Skeletal muscle cell (primary cell): ENCODE measurements at regions not wholly inside any gene's neighbourhood (a gene's known extent, or its start where the extent isn't known, plus 50 kb on each side); places are given as distances from the start of the nearest gene placed in this dataset.

ENCODE experiments used
- DNase-seq: peaks from one replicate; pipeline ENCODE4 v3.0.0-alpha.2; 2010; ENCODE audit warnings: low read depth
- H3K4me3 ChIP-seq: 2 replicates; pipeline ENCODE4 v1.5.1; 2011; ENCODE audit warnings: low read depth, mild to moderate bottlenecking, control low read depth, low read length, moderate library complexity

DNA sequence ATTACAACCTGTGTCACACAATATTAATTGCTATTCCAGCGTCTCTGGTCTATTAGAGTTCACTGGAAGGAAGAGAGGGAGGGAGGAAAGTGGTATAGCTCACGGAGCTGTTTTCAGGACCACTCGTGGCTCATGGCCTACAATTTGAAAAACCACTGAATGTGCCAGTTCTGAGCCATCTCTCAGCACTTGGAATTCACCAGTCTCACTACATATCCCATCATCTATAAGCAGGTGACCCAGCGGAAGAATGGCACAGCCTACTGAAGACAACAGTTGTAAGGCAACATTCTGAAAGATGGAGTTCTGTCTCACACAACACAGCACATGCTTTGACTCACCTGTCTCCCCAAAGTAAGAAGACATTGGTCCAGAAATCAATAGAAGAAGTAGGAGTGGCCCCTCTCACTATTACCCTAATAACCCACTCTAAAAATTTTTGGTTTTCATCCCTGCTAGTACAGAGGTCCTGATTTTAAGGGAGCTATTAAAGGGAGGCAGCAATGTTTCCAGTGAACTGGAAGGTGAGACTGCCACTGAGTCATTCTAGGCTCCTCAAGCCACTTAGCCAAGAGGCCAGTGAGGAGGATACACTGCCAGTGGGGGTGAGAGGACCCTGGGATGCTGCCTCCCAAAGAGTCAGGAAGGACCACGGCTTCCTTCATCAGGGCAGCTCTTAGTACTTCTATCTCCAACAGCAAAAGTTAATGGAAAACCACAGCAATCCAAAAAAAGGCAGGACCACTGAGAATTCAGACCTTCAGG is 50.0 kb upstream of the DOCK9 start:
- no peak for DNase-seq
- no peak overlapping the region for H3K4me3 ChIP-seq

GRCh38 chr13:99028890-99029289 is 51.0 kb upstream of the DOCK9 start:
- DNase-seq: no peak
- H3K4me3 ChIP-seq: no peak overlapping the region

DNA sequence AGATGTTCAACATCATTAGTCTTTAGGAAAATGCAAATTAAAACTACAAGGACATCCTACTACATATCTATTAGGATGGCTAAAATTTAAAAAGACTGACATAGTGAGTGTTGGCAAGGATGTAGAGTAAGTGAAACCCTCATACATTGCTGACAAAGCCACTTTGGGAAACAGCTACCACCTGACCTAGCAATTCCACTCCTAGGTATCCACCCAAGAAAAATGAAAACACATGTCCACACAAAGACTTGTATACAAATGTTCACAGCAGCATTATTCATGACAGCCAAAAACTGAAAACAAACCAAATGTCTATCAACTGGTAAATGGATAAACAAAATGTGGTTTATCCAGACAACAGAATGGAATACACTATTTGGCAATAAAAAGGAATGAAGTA is 51.7 kb upstream of the DOCK9 start:
- H3K4me3 ChIP-seq: no peak overlapping the region
- no peak for DNase-seq

DNA sequence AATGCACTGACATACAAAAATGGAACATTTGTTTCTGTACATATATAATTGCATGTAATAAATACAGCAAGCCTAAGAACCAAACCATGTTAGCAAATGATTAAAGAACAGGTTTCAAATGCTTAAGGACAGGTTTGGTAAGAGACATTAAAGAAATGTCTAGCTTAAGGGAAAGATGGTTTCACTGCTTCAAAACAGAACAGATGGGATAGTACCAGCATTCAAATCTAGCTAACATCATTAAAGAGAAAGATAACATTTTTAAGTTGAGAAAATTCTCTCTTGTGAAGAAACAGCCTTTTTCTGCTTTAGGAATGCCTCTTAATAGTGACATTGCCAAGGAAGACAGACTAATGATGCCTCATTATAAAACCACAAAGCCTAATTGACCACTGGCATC is 52.5 kb upstream of the DOCK9 start:
- H3K4me3 ChIP-seq: no peak overlapping the region
- DNase-seq: no peak

GRCh38 chr13:99031832-99032231 is 54.0 kb upstream of the DOCK9 start:
- DNase-seq: no peak
- no peak overlapping the region for H3K4me3 ChIP-seq

DNA sequence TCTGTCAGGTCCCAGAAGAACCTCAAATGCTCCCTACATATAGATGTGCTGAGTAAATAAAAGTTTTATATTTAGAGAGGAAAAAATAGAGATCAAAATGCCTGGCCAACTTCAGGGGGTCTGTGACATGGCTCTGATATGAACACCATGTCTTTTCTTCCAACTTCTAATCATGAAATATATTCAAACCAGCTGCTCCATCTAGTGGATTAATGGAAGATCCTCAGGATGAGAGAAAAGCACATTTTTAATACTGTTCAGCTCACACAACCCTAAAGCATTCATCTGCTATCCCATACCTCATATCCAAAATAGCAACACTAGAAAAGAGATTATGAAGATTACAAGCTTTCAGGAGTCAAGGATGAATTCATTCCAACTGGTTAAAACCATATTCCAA is 56.0 kb upstream of the DOCK9 start:
- DNase-seq: no peak

GRCh38 chr13:99034333-99035085 is 56.6 kb upstream of the DOCK9 start:
- H3K4me3 ChIP-seq: no peak overlapping the region

More for the DNA sequence above, 56.0 kb upstream of the DOCK9 start:
- H3K4me3 ChIP-seq: no peak overlapping the region

GRCh38 chr13:99035715-99036114 is 57.9 kb upstream of the DOCK9 start:
- no peak for DNase-seq
- H3K4me3 ChIP-seq: no peak overlapping the region

More at GRCh38 chr13:99034333-99035085, 56.6 kb upstream of the DOCK9 start:
- DNase-seq: no peak

DNA sequence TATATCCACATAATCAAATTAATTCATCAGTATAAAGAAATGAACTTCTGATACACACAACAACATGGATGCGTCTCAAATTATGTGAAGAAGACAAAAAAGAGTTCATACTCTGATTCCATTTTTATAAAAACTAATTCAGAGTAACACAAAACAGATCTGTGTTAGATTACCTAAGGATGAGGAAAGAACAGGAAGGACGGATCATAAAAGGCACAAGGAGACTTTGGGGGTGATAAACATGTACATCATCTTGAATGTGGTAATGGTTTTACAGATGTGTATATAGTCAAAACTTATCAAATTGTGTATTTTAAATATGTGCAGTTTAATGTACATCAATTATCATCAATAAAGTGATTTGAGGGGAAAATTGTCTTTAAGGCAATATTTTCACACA is 59.9 kb upstream of the DOCK9 start:
- no peak for DNase-seq
- H3K4me3 ChIP-seq: no peak overlapping the region

- DNase-seq: no peak
- no peak overlapping the region for H3K4me3 ChIP-seq
Observed at GRCh38 chr13:99039718-99040280, 61.9 kb upstream of the DOCK9 start.

DNA sequence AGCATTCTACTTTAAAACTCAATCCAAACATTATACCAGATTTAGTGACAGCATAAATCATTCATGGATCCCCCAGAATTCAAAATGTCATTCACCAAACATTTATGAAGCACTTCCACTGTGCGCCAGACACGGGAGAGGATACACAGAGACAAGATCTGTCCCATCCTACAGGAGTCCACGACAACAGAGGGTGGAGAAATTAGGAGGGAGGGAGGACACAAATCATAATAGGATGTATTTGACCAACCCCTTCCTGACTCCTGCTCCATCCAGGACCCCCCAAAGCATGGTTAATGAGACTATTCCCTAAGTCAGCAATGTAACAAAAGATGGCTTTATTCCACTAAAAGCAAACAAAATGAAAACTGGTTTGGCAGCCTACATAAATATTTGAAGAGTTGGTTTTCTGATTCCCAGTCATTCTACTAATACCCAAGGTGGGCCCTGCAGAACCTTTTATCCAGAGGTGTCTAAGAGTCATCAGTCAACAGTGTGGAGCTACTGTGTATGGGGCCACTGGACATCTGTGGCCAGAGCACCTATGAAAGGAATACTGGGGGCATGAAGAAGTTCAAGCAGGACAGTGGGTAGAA is 62.8 kb upstream of the DOCK9 start:
- no peak for DNase-seq
- no peak overlapping the region for H3K4me3 ChIP-seq

- DNase-seq: no peak
- H3K4me3 ChIP-seq: no peak overlapping the region
Observed at GRCh38 chr13:99041337-99041736, 63.5 kb upstream of the DOCK9 start.

GRCh38 chr13:99041788-99042187 is 63.9 kb upstream of the DOCK9 start:
- DNase-seq: no peak
- no peak overlapping the region for H3K4me3 ChIP-seq

DNA sequence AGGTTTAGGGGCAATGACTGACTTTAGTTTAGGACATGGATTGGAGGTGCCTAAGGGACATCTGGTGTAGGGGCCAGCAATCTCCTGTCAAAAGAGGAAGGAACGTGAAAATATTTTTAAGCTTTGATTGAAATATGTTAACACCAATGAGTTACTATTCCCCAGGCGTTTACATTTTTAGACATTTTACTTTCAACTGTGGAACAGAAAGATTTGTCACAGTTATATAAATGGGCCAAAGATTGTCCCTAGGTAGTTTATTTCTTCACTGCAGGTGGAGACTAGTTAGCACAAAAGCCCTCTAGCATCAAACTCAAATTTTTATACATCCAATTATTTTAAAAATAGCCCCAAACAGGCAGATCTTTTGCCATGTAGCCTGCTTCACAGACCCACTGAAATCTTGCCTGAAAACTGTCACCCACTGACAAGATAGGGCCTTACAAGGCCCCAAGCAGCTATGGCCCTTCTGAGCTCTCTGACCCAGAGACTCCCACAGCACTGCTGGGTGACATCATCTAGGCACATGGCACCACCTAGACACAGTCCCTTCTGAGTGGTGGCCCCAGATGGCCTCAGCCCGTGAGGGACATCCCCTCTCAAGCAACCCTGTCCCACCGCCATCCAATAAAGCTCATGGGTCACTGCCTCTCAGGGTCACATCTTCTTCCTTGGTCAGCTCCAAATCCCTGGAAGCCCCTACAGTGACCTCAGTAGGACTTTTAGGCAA is 64.8 kb upstream of the DOCK9 start:
- H3K4me3 ChIP-seq: no peak overlapping the region
- DNase-seq: no peak

GRCh38 chr13:99043831-99044231 is 66.0 kb upstream of the DOCK9 start:
- DNase-seq: no peak
- no peak overlapping the region for H3K4me3 ChIP-seq

DNA sequence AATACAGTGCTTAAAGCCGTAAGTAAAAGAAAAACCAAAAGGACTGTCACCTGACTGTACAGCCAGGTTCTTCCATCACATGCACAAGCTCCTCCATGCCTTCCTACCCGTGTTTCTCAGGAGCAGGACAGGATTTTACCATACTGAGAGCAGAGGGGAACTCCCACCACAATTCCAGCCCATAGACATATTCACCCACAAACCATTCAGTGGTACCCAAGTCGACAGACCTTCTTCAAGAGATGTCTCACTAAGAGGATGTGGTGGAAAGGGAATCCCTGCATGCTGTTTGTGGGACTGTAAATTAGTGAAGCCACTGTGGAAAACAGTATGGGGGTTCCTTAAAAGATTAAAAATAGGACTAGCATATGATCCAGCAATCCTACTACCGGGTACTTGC is 66.9 kb upstream of the DOCK9 start:
- H3K4me3 ChIP-seq: no peak overlapping the region
- no peak for DNase-seq

DNA sequence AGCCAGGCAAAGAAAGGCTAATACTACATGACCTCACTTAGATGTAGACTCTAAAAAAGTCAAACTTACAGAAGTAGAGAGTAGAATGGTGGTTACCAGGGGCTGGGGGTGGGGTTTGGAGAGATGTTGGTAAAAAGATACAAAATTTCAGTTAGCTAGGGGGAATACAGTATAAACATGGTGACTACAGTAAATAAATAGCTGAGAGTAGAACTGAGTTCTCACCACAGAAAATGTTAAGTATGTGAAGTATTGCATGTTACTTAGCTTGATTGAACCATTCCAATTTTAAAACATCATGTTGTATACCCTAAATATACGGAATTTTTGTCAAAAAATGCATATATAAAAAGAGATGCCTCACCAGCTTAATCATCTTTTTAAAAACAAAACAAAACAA is 67.5 kb upstream of the DOCK9 start:
- no peak for DNase-seq
- H3K4me3 ChIP-seq: no peak overlapping the region

- H3K4me3 ChIP-seq: no peak overlapping the region
- no peak for DNase-seq
Observed at GRCh38 chr13:99046851-99047250, 69.0 kb upstream of the DOCK9 start.

DNA sequence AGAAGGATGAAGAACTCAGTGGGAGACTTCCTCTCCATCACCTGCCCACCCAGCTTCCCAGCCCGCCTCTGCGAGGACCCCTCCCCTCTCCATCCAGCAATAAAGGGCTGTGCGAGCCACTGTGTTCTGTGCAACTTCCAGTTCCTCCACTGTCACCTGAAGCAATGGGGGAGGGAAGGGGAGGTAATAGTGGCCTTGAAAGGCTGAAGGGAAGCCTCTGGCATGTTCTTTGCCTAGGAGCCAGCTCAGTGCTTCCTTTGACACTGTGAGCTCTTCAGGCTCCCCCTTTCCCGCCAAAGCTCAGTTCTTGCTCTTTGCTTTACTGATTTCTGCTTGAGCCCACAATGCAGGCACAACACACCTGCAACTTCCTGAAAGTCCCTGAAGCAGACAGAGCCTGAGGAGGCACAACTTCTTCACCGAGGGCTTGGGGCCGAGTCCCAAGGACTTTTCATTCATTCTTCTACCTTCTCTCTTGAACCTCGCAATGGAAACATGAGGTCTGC is 73.2 kb upstream of the DOCK9 start:
- no peak for DNase-seq
- H3K4me3 ChIP-seq: no peak overlapping the region
